ENCODE measurements at regions not wholly inside any gene's neighbourhood (a gene's known extent, or its start where the extent isn't known, plus 50 kb on each side); places are given as distances from the start of the nearest gene placed in this dataset.
"Not testable (repeated sequence)": the region's sequence is repeated elsewhere in the genome, so short reads cannot be mapped to it uniquely, and the experiment has no call there.

GRCh38 chr5:92879806-92880543 is 701.0 kb downstream of the NR2F1-AS1 start:
- DNase-seq (ENCODE audit: low read depth in 2 of 2): no peak

GRCh38 chr5:92874790-92875189 is 706.2 kb downstream of the NR2F1-AS1 start:
- DNase-seq (ENCODE audit: low read depth in 2 of 2): no peak

GRCh38 chr5:92868442-92868841 is 712.6 kb downstream of the NR2F1-AS1 start:
- DNase-seq (ENCODE audit: low read depth in 2 of 2): no peak

DNA sequence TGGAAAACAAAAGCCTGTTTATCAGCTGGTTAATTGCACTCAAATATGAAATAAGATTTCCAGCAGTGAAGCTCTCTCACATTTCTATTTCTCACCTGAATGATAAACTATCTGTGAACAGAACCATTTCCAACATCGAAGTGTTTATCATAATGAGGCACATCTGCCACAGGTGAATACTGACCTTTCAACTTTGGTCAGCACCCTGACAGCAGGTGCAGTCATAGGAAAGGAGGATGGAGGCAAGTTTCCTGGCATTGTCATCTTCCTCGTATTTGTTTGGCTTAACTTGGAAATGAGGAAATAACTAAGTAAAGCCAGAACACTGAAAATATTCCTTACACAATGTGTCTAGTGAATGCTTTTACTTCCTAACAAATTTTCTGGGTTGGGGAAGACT is 716.4 kb downstream of the NR2F1-AS1 start:
- DNase-seq (ENCODE audit: low read depth in 2 of 2): no peak

GRCh38 chr5:92863666-92864065 is 717.4 kb downstream of the NR2F1-AS1 start:
- DNase-seq (ENCODE audit: low read depth in 2 of 2): no peak

DNA sequence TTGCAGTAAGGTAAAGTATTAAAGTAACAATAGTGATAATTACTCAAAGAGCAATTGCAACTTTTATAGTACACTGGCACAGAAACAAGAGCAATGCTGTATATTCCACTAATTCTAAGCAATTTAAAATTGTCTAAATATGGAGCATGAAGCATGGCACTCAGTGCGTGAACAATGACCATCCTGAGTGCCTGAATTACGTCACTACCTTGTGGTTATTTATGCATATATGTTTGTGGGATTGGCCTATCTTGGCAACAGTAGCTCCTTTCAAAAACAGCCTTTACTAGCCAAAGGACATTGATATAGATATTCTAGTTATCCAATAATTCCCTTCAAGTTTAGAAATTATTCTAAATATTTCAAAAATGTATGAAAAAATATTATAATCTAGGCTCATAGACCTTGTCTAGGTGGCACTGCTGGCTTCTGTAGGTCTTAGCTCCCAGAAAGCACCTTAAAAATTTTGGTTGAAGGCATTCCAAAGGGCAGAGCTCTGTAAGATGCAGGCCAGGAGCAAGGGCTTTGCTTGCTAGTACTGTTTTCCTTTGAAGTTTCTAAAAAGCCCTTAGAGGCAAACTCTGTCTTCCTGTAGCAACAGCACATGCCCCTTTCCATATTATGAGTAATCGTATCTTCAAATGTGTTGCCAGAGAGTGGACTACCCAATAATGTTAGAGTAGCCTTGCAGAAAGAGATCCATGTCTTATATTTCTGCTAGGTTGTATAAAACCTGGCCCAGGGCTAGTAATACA is 719.3 kb downstream of the NR2F1-AS1 start:
- no peak for DNase-seq (ENCODE audit: low read depth in 2 of 2)

DNA sequence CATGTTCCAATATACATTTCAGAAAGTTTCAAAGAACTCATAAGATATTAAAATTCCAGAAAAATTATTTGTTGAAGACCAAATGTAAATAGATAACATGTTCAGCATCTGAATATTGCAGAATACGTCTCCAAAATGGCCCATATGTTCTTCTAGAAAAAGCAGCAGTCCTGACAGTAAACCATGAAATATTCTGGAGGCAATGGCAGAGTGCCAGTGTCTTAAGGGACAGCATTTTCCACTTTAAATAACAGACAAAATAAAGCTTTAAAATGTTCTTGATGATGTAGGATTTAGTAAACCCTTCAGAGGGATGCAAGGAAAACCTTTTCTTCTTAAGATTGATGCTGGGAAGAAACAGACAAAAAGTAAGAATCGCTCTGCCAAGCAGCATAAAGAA is 721.0 kb downstream of the NR2F1-AS1 start:
- DNase-seq (ENCODE audit: low read depth in 2 of 2): no peak

DNA sequence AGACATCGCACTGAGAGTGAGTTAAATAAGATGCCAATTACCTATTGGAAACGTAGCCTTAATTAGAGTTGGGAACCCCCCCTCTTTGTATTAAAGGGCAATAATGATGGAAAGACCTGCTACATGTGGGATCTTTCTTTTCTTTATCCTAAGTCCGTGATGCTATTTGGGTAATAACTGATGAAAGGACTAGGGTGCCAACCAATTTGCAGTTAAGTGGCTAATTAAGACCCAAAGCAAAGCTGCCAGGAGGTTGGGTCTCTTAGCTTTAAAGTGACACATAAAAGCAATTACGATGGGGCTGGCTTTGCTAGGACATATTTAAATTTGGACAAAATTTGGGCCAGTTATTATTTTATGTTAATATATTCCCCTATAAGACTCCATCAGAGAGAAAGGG is 728.8 kb downstream of the NR2F1-AS1 start:
- no peak for DNase-seq (ENCODE audit: low read depth in 2 of 2)

DNA sequence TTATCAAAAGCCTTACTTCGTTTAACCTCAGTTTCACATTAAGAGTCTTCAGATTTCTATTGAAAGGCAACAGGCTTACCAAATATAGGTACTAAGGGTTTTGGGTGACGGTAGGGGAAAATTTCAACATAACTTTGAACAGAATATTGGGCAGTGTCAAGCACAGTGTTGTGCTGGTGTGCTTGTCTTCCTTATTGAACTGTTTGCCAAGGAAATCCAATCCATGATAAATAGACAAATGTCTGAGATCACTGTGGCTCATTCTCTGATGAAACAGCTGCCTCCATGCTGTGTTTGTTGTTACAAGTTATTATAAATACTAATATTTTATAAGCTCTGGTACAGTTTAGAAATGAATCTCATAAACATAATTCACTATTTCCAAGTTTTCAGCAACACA is 730.1 kb downstream of the NR2F1-AS1 start:
- DNase-seq (ENCODE audit: low read depth in 2 of 2): no peak

GRCh38 chr5:92849756-92850155 is 731.3 kb downstream of the NR2F1-AS1 start:
- peak in 1 of 2 experiments; percentile 9 for DNase-seq (ENCODE audit: low read depth in 2 of 2)

DNA sequence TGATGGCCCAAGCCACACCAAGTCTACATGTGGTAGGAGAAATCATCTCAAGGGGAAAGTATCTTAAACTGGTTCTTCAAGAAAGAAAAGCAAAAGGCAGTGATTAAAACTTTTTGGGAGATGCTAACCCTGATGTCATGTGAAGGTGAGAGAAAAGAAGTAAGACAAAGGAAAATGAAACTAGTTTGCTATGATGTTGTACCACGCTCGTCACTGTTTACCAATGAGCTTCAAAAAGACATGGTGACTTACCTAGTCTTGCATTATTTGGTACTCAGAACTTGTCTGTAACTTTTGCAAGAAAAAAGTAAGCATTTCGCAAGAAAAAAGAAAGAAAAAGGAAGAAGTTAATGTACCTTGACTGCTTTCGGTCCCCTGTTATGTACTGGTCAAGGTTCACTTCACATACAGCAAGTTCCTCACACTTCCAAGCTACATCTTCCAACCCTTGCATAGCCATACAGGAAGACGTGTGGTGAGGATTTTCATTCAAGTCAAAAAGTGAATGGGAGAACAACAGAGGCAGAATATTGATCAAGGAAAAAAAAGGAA is 739.3 kb downstream of the NR2F1-AS1 start:
- DNase-seq (ENCODE audit: low read depth in 2 of 2): no peak

GRCh38 chr5:92838253-92838652 is 742.8 kb downstream of the NR2F1-AS1 start:
- no peak for DNase-seq (ENCODE audit: low read depth in 2 of 2)

- DNase-seq (ENCODE audit: low read depth in 2 of 2): peak; percentile 58 to 63
Observed at GRCh38 chr5:92836855-92837755, 743.9 kb downstream of the NR2F1-AS1 start.

GRCh38 chr5:92835712-92836111 is 745.3 kb downstream of the NR2F1-AS1 start:
- no peak for DNase-seq (ENCODE audit: low read depth in 2 of 2)

DNA sequence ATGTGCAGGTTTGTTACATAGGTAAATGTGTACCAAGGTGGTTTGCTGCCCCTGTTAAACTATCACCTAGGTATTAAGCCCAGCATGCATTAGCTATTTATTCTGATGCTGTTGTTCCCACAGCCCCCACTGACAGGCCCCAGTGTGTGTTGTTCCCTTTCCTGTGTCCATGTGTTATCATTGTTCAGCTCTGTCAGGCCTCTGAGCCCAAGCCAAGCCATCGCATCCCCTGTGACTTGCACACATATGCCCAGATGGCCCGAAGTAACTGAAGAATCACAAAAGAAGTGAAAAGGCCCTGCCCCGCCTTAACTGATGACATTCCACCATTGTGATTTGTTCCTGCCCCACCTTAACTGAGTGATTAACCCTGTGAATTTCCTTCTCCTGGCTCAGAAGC is 757.5 kb downstream of the NR2F1-AS1 start:
- not testable (repeated sequence) for DNase-seq (ENCODE audit: low read depth in 2 of 2)

- DNase-seq (ENCODE audit: low read depth in 2 of 2): no peak
Observed at GRCh38 chr5:92822183-92822582, 758.8 kb downstream of the NR2F1-AS1 start.

DNA sequence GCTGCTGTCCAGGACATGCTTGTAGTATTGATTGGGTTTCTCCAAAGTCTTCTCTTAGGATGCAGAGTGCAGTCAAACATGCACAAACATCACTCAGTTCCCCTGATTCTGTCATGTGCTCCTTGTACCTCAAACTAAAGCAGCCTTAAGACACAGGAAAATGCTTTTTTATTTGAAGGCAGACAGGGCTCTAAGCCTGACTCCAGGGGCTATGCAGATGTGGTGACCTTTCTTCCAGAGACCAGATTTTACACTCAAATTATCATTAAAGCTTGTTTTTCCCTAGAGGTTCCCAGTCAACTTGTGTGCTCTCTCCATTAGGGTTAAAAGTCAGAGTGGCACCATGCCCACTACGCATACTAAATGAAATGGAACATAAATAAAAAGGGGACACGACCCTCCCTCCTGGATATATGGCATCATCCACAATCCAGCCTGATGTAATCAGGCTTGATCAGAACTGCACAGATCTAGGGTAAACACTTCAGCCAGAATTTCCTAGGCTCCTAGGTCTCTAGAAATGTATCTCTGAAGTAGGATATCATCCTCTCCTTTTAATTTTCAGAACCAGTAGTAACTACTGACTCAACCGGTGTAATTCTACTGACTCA is 771.1 kb downstream of the NR2F1-AS1 start:
- DNase-seq (ENCODE audit: low read depth in 2 of 2): no peak

GRCh38 chr5:92808474-92808873 is 772.5 kb downstream of the NR2F1-AS1 start:
- DNase-seq (ENCODE audit: low read depth in 2 of 2): no peak

DNA sequence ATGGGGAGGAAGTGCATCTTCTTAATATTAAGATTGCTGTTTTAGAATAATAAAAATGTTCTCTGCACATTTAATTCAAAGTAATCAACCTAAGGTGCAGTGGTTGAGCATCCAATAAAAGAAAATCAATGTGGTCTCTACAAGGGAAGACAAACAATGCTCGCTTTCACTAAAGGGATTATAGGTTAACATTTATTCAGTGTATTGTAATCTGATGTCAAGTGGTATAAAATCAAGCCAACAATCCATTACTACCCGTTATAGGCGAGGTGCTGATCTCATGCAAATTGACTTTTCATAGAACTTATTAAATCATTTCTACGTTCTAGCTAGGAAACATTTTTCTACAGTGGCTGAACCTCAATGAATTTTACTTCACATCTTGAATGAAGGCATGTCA is 773.9 kb downstream of the NR2F1-AS1 start:
- no peak for DNase-seq (ENCODE audit: low read depth in 2 of 2)

- DNase-seq (ENCODE audit: low read depth in 2 of 2): no peak
Observed at GRCh38 chr5:92805446-92805845, 775.6 kb downstream of the NR2F1-AS1 start.

DNA sequence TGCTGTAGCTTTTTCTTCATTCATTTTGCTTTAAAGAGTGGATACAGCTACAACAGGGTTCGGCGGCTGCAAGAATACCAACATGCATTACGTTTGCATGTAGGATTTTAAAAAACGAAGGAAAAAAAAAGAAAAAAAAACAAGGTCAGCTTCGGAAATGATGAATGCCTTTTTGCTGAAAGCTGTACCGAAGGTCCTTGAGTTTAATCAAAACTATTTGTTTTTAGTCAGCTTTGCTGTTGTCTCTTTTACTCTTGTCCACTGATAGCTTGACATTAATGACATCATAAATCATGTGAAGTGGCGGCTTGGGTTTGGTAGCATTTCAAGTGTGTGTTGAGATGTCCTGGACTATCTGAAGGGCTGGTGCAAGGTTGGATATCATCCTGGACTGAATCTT is 779.1 kb downstream of the NR2F1-AS1 start:
- no peak for DNase-seq (ENCODE audit: low read depth in 2 of 2)
